Neural progenitor cell (in vitro differentiated cells): ENCODE measurements at regions not wholly inside any gene's neighbourhood (a gene's known extent, or its start where the extent isn't known, plus 50 kb on each side); places are given as distances from the start of the nearest gene placed in this dataset.

Source experiments
- DNase-seq: peaks from one replicate; pipeline ENCODE4 v3.0.0-alpha.2; 2016; ENCODE audit warnings: low spot score
- H2AFZ ChIP-seq: fragments of 200-600 bp; sonication (generic); replicated peaks from 2 replicates; pipeline ENCODE4 v1.6.1; 2016; ENCODE audit warnings: antibody characterized with exemption
- H3F3A ChIP-seq: fragments of 200-600 bp; sonication (generic); 2 replicates; pipeline ENCODE4 v1.6.1; 2016; ENCODE audit warnings: antibody characterized with exemption, low read depth
- H3K27ac ChIP-seq: fragments of 200-600 bp; sonication (generic); 2 replicates; pipeline ENCODE4 v1.5.1; 2016; ENCODE audit warnings: mild to moderate bottlenecking
- H3K27me3 ChIP-seq: fragments of 200-600 bp; sonication (generic); 2 replicates; pipeline ENCODE4 v1.6.1; 2016; ENCODE audit warnings: mild to moderate bottlenecking, moderate library complexity
- H3K36me3 ChIP-seq: fragments of 200-600 bp; sonication (generic); 2 replicates; pipeline ENCODE4 v1.5.1; 2016
- H3K4me1 ChIP-seq: fragments of 200-600 bp; sonication (generic); 2 replicates; pipeline ENCODE4 v1.6.1; 2016; ENCODE audit warnings: mixed run types
- H3K4me2 ChIP-seq: fragments of 200-600 bp; sonication (generic); 2 replicates; pipeline ENCODE4 v1.6.1; 2016
- H3K4me3 ChIP-seq: fragments of 200-600 bp; sonication (generic); 2 replicates; pipeline ENCODE4 v1.5.1; 2016
- H3K79me2 ChIP-seq: fragments of 200-600 bp; sonication (generic); 2 replicates; pipeline ENCODE4 v1.6.1; 2016; ENCODE audit warnings: low read depth
- H3K9ac ChIP-seq: fragments of 200-600 bp; sonication (generic); 2 replicates; pipeline ENCODE4 v1.6.1; 2016
- H3K9me3 ChIP-seq: fragments of 200-600 bp; sonication (generic); 2 replicates; pipeline ENCODE4 v1.5.1; 2016; ENCODE audit warnings: low read depth
- H4K20me1 ChIP-seq: fragments of 200-600 bp; sonication (generic); 2 replicates; pipeline ENCODE4 v1.6.1; 2016; ENCODE audit warnings: low read depth
- H3K27ac Mint-ChIP-seq: 3 replicates; pipeline ENCODE4 v1.8.0; 2021; ENCODE audit warnings: mixed read lengths
- H3K27me3 Mint-ChIP-seq: 2 replicates; pipeline ENCODE4 v1.8.0; 2022; ENCODE audit warnings: low read depth, mild to moderate bottlenecking, inconsistent platforms, moderate library complexity, mixed read lengths; ENCODE audit not compliant: insufficient read depth
- H3K36me3 Mint-ChIP-seq: 3 replicates; pipeline ENCODE4 v1.8.0; 2021; ENCODE audit warnings: mixed read lengths
- H3K4me1 Mint-ChIP-seq: 3 replicates; pipeline ENCODE4 v1.8.0; 2021; ENCODE audit warnings: mixed read lengths
- H3K4me3 Mint-ChIP-seq: 3 replicates; pipeline ENCODE4 v1.8.0; 2021; ENCODE audit warnings: mild to moderate bottlenecking, moderate library complexity, mixed read lengths
- H3K9me3 Mint-ChIP-seq: 3 replicates; pipeline ENCODE4 v1.8.0; 2020; ENCODE audit warnings: mixed read lengths
- EZH2 ChIP-seq: fragments of 200-600 bp; sonication (generic); IDR thresholded peaks from 2 replicates; pipeline ENCODE4 v1.6.1; 2017; ENCODE audit warnings: antibody characterized with exemption, mild to moderate bottlenecking, moderate library complexity
- EZH2phosphoT487 ChIP-seq: fragments of 200-600 bp; sonication (generic); IDR thresholded peaks from 2 replicates; pipeline ENCODE4 v1.6.1; 2017; ENCODE audit warnings: antibody characterized with exemption
- TF ChIP-seq, protein P1 (sequence below): fragments of 200-600 bp; sonication (generic); IDR thresholded peaks from 2 replicates; pipeline ENCODE4 v1.5.1; 2017; ENCODE audit warnings: antibody characterized with exemption, mild to moderate bottlenecking

DNA sequence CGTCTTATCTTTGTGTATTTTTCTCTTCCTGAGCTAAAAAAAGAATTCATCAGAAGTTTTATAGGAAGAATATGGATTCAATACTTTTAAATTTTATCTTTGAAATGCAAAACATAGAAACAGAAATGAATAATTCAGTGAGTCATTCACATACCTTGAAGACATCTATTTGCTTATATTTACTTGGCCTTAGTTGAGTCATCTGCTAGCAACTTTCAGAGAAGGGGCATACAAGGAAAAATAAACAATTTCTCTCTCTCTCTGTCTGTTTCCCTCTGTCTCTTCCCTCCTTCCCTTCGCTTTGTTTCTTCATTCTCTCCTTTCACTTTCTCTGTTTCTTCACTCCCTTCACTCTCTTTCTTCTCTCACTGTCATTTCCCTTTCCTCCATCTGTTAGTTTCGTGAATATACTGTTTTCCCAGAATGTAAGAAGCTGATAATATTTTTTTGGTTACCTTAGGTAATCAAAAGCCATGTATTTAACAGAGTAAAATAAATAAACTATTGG, 477.2 kb downstream of the BRINP3 start:
- no peaks in the 10 kb centered on the region for H3K4me1 ChIP-seq
- H3F3A ChIP-seq, result no peaks in the 10 kb centered on the region
- H3K27ac ChIP-seq, result no peak overlapping the region
- Mint-ChIP-seq H3K4me3 (no peak overlapping the region), H3K36me3 (no peaks in the 10 kb centered on the region), H3K27ac (no peak overlapping the region), H3K27me3 (no peaks in the 10 kb centered on the region), H3K4me1 (no peaks in the 10 kb centered on the region), H3K9me3 (no peaks in the 10 kb centered on the region)
- no peak overlapping the region for H3K9ac ChIP-seq
- DNase-seq, result no peak
- no peaks in the 10 kb centered on the region for H3K79me2 ChIP-seq
- H3K9me3 ChIP-seq, result no peaks in the 10 kb centered on the region
- no peaks in the 10 kb centered on the region for H4K20me1 ChIP-seq
- TF ChIP-seq, protein P1, sequence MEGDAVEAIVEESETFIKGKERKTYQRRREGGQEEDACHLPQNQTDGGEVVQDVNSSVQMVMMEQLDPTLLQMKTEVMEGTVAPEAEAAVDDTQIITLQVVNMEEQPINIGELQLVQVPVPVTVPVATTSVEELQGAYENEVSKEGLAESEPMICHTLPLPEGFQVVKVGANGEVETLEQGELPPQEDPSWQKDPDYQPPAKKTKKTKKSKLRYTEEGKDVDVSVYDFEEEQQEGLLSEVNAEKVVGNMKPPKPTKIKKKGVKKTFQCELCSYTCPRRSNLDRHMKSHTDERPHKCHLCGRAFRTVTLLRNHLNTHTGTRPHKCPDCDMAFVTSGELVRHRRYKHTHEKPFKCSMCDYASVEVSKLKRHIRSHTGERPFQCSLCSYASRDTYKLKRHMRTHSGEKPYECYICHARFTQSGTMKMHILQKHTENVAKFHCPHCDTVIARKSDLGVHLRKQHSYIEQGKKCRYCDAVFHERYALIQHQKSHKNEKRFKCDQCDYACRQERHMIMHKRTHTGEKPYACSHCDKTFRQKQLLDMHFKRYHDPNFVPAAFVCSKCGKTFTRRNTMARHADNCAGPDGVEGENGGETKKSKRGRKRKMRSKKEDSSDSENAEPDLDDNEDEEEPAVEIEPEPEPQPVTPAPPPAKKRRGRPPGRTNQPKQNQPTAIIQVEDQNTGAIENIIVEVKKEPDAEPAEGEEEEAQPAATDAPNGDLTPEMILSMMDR, result no peak
- no peak for TF ChIP-seq EZH2
- TF ChIP-seq EZH2phosphoT487, result no peak
- H3K27me3 ChIP-seq, result no peaks in the 10 kb centered on the region
- no peaks in the 10 kb centered on the region for H3K36me3 ChIP-seq
- no peak overlapping the region for H3K4me2 ChIP-seq
- H2AFZ ChIP-seq, result no peak overlapping the region
- H3K4me3 ChIP-seq, result no peak overlapping the region

DNA sequence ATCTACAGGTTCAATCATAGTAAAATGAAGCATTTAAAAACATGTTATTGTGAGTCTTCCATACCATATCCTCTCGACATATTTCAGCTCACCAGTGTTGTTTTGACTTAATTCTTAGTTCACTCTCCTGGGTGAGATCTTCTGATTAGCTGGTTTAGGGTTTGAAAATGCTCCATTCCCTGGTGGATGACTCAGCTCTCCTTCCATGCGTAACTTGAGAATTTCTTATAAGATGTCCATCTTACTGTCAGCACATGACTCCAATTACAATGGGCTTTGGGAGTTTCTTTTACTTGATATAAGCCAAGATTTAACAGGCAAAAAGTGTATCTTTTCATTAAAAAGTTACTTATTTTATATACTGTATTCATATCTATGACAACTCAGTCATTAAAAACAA, 476.5 kb downstream of the BRINP3 start:
- Mint-ChIP-seq H3K27ac (no peak overlapping the region), H3K4me3 (no peak overlapping the region)

DNA sequence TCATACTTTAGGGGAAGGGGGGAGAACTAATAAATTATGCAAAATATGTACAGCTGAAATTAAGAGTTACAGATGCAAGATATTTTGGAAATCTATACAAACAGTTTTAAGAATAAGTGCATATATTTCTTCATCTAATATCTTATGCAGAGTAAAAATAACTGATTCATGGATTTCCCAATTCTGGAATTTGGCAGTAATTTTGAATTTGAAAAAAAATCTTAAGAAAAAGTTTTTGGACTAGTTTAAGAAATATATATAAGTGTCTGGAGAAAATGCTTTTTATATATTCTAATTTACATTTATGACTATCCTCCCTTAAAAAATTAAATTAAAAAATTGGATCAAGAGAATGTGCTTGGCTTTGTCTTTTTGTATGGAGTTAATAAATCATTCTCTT, 474.3 kb downstream of the BRINP3 start:
- Histone ChIP-seq H3K9ac (no peak overlapping the region), H3K36me3 (no peaks in the 10 kb centered on the region), H3K4me3 (no peak overlapping the region), H2AFZ (no peak overlapping the region), H3K9me3 (no peaks in the 10 kb centered on the region), H3K27me3 (no peaks in the 10 kb centered on the region), H3K27ac (no peak overlapping the region), H3K4me1 (no peaks in the 10 kb centered on the region), H3K79me2 (no peaks in the 10 kb centered on the region), H4K20me1 (no peaks in the 10 kb centered on the region), H3F3A (no peaks in the 10 kb centered on the region), H3K4me2 (no peak overlapping the region)
- no peaks in the 10 kb centered on the region for H3K27me3 Mint-ChIP-seq
- no peak overlapping the region for H3K27ac Mint-ChIP-seq
- no peaks in the 10 kb centered on the region for H3K4me1 Mint-ChIP-seq
- no peak for TF ChIP-seq EZH2
- no peak for TF ChIP-seq EZH2phosphoT487
- TF ChIP-seq, protein P1, result no peak
- H3K36me3 Mint-ChIP-seq, result no peaks in the 10 kb centered on the region
- H3K4me3 Mint-ChIP-seq, result no peak overlapping the region
- no peaks in the 10 kb centered on the region for H3K9me3 Mint-ChIP-seq
- DNase-seq, result no peak

More for the DNA sequence above, 476.5 kb downstream of the BRINP3 start:
- Histone ChIP-seq H3K4me3 (no peak overlapping the region), H2AFZ (peak overlapping the region; percentile 23), H3F3A (no peaks in the 10 kb centered on the region), H3K9me3 (no peaks in the 10 kb centered on the region), H3K9ac (no peak overlapping the region), H3K27ac (no peak overlapping the region), H3K4me1 (no peaks in the 10 kb centered on the region), H3K79me2 (no peaks in the 10 kb centered on the region), H3K27me3 (no peaks in the 10 kb centered on the region), H3K36me3 (no peaks in the 10 kb centered on the region), H3K4me2 (no peak overlapping the region), H4K20me1 (no peaks in the 10 kb centered on the region)
- no peaks in the 10 kb centered on the region for H3K27me3 Mint-ChIP-seq
- no peaks in the 10 kb centered on the region for H3K36me3 Mint-ChIP-seq
- no peaks in the 10 kb centered on the region for H3K4me1 Mint-ChIP-seq
- no peak for DNase-seq
- TF ChIP-seq EZH2phosphoT487, result no peak
- TF ChIP-seq, protein P1, result no peak
- no peak for TF ChIP-seq EZH2
- no peaks in the 10 kb centered on the region for H3K9me3 Mint-ChIP-seq
